ENCODE measurements at regions not wholly inside any gene's neighbourhood (a gene's known extent, or its start where the extent isn't known, plus 50 kb on each side); places are given as distances from the start of the nearest gene placed in this dataset.
"Not testable (repeated sequence)": the region's sequence is repeated elsewhere in the genome, so short reads cannot be mapped to it uniquely, and the experiment has no call there.

DNA sequence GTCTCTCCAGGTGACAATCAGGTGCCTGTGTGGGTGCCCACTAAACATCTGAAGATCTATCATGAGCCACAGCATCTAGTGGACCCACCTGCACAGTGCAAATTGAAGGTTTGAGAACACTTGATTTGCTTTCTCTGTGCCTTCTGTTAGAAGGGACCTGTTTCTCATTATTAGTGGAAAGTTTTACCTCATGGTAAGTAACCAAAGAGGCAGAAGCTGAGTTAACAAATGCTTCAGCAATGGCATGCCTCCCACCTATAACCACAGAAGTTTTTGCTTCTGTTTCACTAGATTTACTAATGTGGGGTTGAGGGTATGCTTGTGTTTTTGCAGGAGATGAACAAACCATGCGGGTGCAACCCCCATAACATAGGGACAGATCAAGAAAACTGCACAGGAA lies 297.4 kb upstream of the DKK2 start:
- Histone ChIP-seq H3K27me3 (ENCODE audit: insufficient read depth, poor library complexity, severe bottlenecking) (no peaks in the 10 kb centered on the region), H3K27ac (replicated peaks) (no peak overlapping the region), H3K4me3 (replicated peaks; ENCODE audit: insufficient read depth, low read length) (no peak overlapping the region)
- no peak for DNase-seq (ENCODE audit: low read depth in 1 of 2, low spot score in 1 of 2)
- no peak for TF ChIP-seq REST (IDR thresholded peaks at IDR 0.05; ENCODE audit: insufficient replicate concordance, low read depth)
- no peak for TF ChIP-seq POLR2AphosphoS5 (IDR thresholded peaks at IDR 0.05; ENCODE audit: low read depth)

GRCh38 chr4:107332656-107333055 lies 296.5 kb upstream of the DKK2 start:
- H3K27me3 ChIP-seq (ENCODE audit: insufficient read depth, poor library complexity, severe bottlenecking); H3K4me3 ChIP-seq (replicated peaks; ENCODE audit: insufficient read depth, low read length); DNase-seq (ENCODE audit: low read depth in 1 of 2, low spot score in 1 of 2); H3K27ac ChIP-seq (replicated peaks): not testable (repeated sequence)

DNA sequence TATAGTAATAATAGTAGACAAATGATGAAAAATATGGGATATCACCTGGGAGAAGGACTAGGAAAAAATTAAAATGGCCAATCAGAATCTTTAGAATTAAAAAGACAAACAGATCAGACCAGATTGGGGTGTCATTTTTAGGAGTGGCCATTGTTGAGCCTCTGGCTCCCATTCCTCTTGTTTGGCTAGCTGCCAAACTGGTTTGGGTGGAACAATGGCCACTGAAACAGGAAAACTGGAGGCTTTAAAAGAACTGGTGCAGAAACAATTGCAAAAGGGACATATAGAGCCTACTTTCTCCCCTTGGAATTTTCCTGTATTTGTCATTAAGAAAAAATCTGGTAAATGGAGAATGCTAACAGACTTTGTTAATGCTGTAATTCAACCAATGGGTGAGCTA lies 294.8 kb upstream of the DKK2 start:
- no peaks in the 10 kb centered on the region for H3K27me3 ChIP-seq (ENCODE audit: insufficient read depth, poor library complexity, severe bottlenecking)
- no peak for DNase-seq (ENCODE audit: low read depth in 1 of 2, low spot score in 1 of 2)
- H3K4me3 ChIP-seq (replicated peaks; ENCODE audit: insufficient read depth, low read length) = no peak overlapping the region
- H3K27ac ChIP-seq (replicated peaks) = no peak overlapping the region
- TF ChIP-seq SPI1 (IDR thresholded peaks at IDR 0.05; ENCODE audit: borderline replicate concordance, low read depth) (no peak), POLR2AphosphoS5 (IDR thresholded peaks at IDR 0.05; ENCODE audit: low read depth) (no peak), GABPA (IDR thresholded peaks at IDR 0.05; ENCODE audit: low read depth) (no peak), REST (IDR thresholded peaks at IDR 0.05; ENCODE audit: insufficient replicate concordance, low read depth) (no peak)
- TF ChIP-seq, protein P1, sequence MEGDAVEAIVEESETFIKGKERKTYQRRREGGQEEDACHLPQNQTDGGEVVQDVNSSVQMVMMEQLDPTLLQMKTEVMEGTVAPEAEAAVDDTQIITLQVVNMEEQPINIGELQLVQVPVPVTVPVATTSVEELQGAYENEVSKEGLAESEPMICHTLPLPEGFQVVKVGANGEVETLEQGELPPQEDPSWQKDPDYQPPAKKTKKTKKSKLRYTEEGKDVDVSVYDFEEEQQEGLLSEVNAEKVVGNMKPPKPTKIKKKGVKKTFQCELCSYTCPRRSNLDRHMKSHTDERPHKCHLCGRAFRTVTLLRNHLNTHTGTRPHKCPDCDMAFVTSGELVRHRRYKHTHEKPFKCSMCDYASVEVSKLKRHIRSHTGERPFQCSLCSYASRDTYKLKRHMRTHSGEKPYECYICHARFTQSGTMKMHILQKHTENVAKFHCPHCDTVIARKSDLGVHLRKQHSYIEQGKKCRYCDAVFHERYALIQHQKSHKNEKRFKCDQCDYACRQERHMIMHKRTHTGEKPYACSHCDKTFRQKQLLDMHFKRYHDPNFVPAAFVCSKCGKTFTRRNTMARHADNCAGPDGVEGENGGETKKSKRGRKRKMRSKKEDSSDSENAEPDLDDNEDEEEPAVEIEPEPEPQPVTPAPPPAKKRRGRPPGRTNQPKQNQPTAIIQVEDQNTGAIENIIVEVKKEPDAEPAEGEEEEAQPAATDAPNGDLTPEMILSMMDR (IDR thresholded peaks at IDR 0.05; ENCODE audit: insufficient read depth, low read length) = no peak

DNA sequence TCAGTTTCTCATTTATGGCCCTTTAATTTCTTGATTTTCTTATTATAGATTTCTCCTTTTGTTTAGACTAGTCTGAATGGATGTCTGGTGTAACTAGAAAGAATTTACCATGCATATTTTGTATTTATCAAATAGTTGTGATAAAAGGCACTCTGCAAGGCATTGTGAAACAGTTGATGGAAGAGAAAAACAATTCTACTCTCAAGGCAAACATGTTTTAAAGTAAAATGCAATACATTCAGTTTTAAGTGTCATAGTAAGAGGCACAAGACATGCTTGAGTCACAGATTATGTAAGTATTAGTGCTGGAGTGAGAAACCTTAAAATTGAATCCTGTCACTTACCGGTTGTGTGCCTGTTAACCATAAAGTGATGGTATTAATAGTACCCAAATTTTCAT lies 283.3 kb upstream of the DKK2 start:
- no peaks in the 10 kb centered on the region for H3K27me3 ChIP-seq (ENCODE audit: insufficient read depth, poor library complexity, severe bottlenecking)
- DNase-seq (ENCODE audit: low read depth in 1 of 2, low spot score in 1 of 2) = no peak
- no peak overlapping the region for H3K27ac ChIP-seq (replicated peaks)
- no peak for TF ChIP-seq GABPA (IDR thresholded peaks at IDR 0.05; ENCODE audit: low read depth)
- TF ChIP-seq REST (IDR thresholded peaks at IDR 0.05; ENCODE audit: insufficient replicate concordance, low read depth) = no peak
- TF ChIP-seq, protein P1 (IDR thresholded peaks at IDR 0.05; ENCODE audit: insufficient read depth, low read length) = no peak
- H3K4me3 ChIP-seq (replicated peaks; ENCODE audit: insufficient read depth, low read length) = no peak overlapping the region
